HG02885 (cell line): ENCODE measurements at regions not wholly inside any gene's neighbourhood (a gene's known extent, or its start where the extent isn't known, plus 50 kb on each side); places are given as distances from the start of the nearest gene placed in this dataset.
"Not testable (repeated sequence)": the region's sequence is repeated elsewhere in the genome, so short reads cannot be mapped to it uniquely, and the experiment has no call there.

Experiments
- ATAC-seq: cut with Tn5 transposase; IDR thresholded peaks from one replicate; pipeline ENCODE4 v1.9.1; 2021; ENCODE audit warnings: mild to moderate bottlenecking; ENCODE audit not compliant: unreplicated experiment, poor library complexity

- ATAC-seq, result no peak
Observed at GRCh38 chr1:60894130-60894529, 188.2 kb upstream of the NFIA start.

- ATAC-seq, result no peak
Observed at GRCh38 chr1:60893136-60893930, 189.0 kb upstream of the NFIA start.

GRCh38 chr1:60891765-60892164 lies 190.6 kb upstream of the NFIA start:
- ATAC-seq, result no peak

- ATAC-seq, result no peak
Observed at GRCh38 chr1:60891281-60891680, 191.1 kb upstream of the NFIA start.

GRCh38 chr1:60890664-60891063 lies 191.7 kb upstream of the NFIA start:
- ATAC-seq, result no peak

- no peak for ATAC-seq
Observed at GRCh38 chr1:60889709-60890108, 192.7 kb upstream of the NFIA start.

- ATAC-seq, result no peak
Observed at GRCh38 chr1:60888126-60888525, 194.2 kb upstream of the NFIA start.

GRCh38 chr1:60886793-60887331 lies 195.5 kb upstream of the NFIA start:
- no peak for ATAC-seq

- no peak for ATAC-seq
Observed at GRCh38 chr1:60886090-60886489, 196.3 kb upstream of the NFIA start.

GRCh38 chr1:60880202-60880601 lies 202.2 kb upstream of the NFIA start:
- ATAC-seq, result no peak

GRCh38 chr1:60878323-60878722 lies 204.0 kb upstream of the NFIA start:
- ATAC-seq, result no peak

GRCh38 chr1:60877376-60877775 lies 205.0 kb upstream of the NFIA start:
- ATAC-seq, result no peak

GRCh38 chr1:60876952-60877351 lies 205.4 kb upstream of the NFIA start:
- ATAC-seq, result no peak

- ATAC-seq, result no peak
Observed at GRCh38 chr1:60875138-60875537, 207.2 kb upstream of the NFIA start.

- ATAC-seq, result no peak
Observed at GRCh38 chr1:60874718-60875117, 207.6 kb upstream of the NFIA start.

- not testable (repeated sequence) for ATAC-seq
Observed at GRCh38 chr1:60873396-60873795, 209.0 kb upstream of the NFIA start.

GRCh38 chr1:60872426-60873054 lies 209.8 kb upstream of the NFIA start:
- ATAC-seq, result no peak

GRCh38 chr1:60870269-60870865 lies 212.0 kb upstream of the NFIA start:
- no peak for ATAC-seq

- ATAC-seq, result no peak
Observed at GRCh38 chr1:60868901-60869663, 213.3 kb upstream of the NFIA start.

GRCh38 chr1:60867782-60868181 lies 214.6 kb upstream of the NFIA start:
- no peak for ATAC-seq
